ENCODE measurements at regions not wholly inside any gene's neighbourhood (a gene's known extent, or its start where the extent isn't known, plus 50 kb on each side); places are given as distances from the start of the nearest gene placed in this dataset.

- no peak for DNase-seq
- H3K36me3 ChIP-seq = no peaks in the 10 kb centered on the region
- no peaks in the 10 kb centered on the region for H3K4me1 ChIP-seq
- H3K4me3 ChIP-seq = no peak overlapping the region
- ATAC-seq (ENCODE audit: low FRiP score in 2 of 2) = no peak
- H3K27me3 ChIP-seq = no peaks in the 10 kb centered on the region
- no peaks in the 10 kb centered on the region for H3K9me3 ChIP-seq
- WGBS, 2 donors = 28 to 44% methylated on average over 1 of the region's 1 CpG
- no peak overlapping the region for H3K27ac ChIP-seq
- TF ChIP-seq CTCF (IDR thresholded peaks at IDR 0.05) (no peak), POLR2AphosphoS5 (IDR thresholded peaks at IDR 0.05) (no peak), POLR2A (IDR thresholded peaks at IDR 0.05) (no peak), EP300 (IDR thresholded peaks at IDR 0.05) (no peak)
Measured at GRCh38 chr14:49189375-49189774, 396.8 kb downstream of the RPS29 start.

- TF ChIP-seq POLR2AphosphoS5 (IDR thresholded peaks at IDR 0.05) (no peak), EP300 (IDR thresholded peaks at IDR 0.05) (no peak), POLR2A (IDR thresholded peaks at IDR 0.05) (no peak), CTCF (IDR thresholded peaks at IDR 0.05) (no peak)
- Histone ChIP-seq H3K27ac (no peak overlapping the region), H3K27me3 (no peaks in the 10 kb centered on the region), H3K4me3 (no peak overlapping the region), H3K36me3 (no peaks in the 10 kb centered on the region), H3K4me1 (no peaks in the 10 kb centered on the region), H3K9me3 (no peaks in the 10 kb centered on the region)
- DNase-seq = no peak
- WGBS, 2 donors = 77 to 79% methylated on average over 4 of the region's 4 CpGs
- ATAC-seq (ENCODE audit: low FRiP score in 2 of 2) = no peak
Measured at GRCh38 chr14:49187799-49188198, 398.4 kb downstream of the RPS29 start.

GRCh38 chr14:49173765-49174373, 412.3 kb downstream of the RPS29 start:
- H3K9me3 ChIP-seq = no peaks in the 10 kb centered on the region
- no peak overlapping the region for H3K4me3 ChIP-seq
- no peaks in the 10 kb centered on the region for H3K36me3 ChIP-seq
- ATAC-seq (ENCODE audit: low FRiP score in 2 of 2) (peak; percentile 61 to 65), DNase-seq (peak in 1 of 2 donors; percentile 58)
- no peaks in the 10 kb centered on the region for H3K4me1 ChIP-seq
- no peak for TF ChIP-seq POLR2AphosphoS5 (IDR thresholded peaks at IDR 0.05)
- peak in 3 of 6 experiments; percentile 44 to 59 (median 50) for TF ChIP-seq CTCF (IDR thresholded peaks at IDR 0.05)
- WGBS, 2 donors = 32 to 38% methylated on average over 3 of the region's 3 CpGs
- no peaks in the 10 kb centered on the region for H3K27me3 ChIP-seq
- H3K27ac ChIP-seq = no peak overlapping the region

GRCh38 chr14:49164074-49164473, 422.1 kb downstream of the RPS29 start:
- DNase-seq = no peak
- Histone ChIP-seq H3K27me3 (no peaks in the 10 kb centered on the region), H3K27ac (no peak overlapping the region), H3K4me3 (no peak overlapping the region), H3K4me1 (no peaks in the 10 kb centered on the region), H3K36me3 (no peaks in the 10 kb centered on the region), H3K9me3 (no peaks in the 10 kb centered on the region)
- ATAC-seq (ENCODE audit: low FRiP score in 2 of 2) = no peak
- 60 to 65% methylated on average over 2 of the region's 2 CpGs for WGBS, 2 donors
- TF ChIP-seq CTCF (IDR thresholded peaks at IDR 0.05) (no peak), POLR2AphosphoS5 (IDR thresholded peaks at IDR 0.05) (no peak)

GRCh38 chr14:49160983-49161382, 425.2 kb downstream of the RPS29 start:
- no peak for TF ChIP-seq EP300 (IDR thresholded peaks at IDR 0.05)
- no peak for TF ChIP-seq POLR2A (IDR thresholded peaks at IDR 0.05)
- no peak for TF ChIP-seq POLR2AphosphoS5 (IDR thresholded peaks at IDR 0.05)
- TF ChIP-seq CTCF (IDR thresholded peaks at IDR 0.05) = no peak
- no peaks in the 10 kb centered on the region for H3K9me3 ChIP-seq
- H3K27ac ChIP-seq = no peak overlapping the region
- no peak overlapping the region for H3K4me3 ChIP-seq
- ATAC-seq (ENCODE audit: low FRiP score in 2 of 2) (no peak), DNase-seq (no peak)
- 86 to 87% methylated on average over 2 of the region's 2 CpGs for WGBS, 2 donors
- no peaks in the 10 kb centered on the region for H3K36me3 ChIP-seq
- no peaks in the 10 kb centered on the region for H3K4me1 ChIP-seq
- no peaks in the 10 kb centered on the region for H3K27me3 ChIP-seq

All from upper lobe of left lung (tissue), 6 donors.